GM23248 (cell line): ENCODE measurements at regions not wholly inside any gene's neighbourhood (a gene's known extent, or its start where the extent isn't known, plus 50 kb on each side); places are given as distances from the start of the nearest gene placed in this dataset.

Experiments used
- EZH2 ChIP-seq: fragments of 200-600 bp; sonication (generic); IDR thresholded peaks from 2 replicates; pipeline ENCODE4 v1.6.1; 2018; ENCODE audit warnings: antibody characterized with exemption, mild to moderate bottlenecking; ENCODE audit not compliant: insufficient read depth, poor library complexity, severe bottlenecking
- EZH2phosphoT487 ChIP-seq: fragments of 200-600 bp; sonication (generic); IDR thresholded peaks from 2 replicates; pipeline ENCODE4 v1.6.1; 2018; ENCODE audit warnings: antibody characterized with exemption, moderate library complexity, mild to moderate bottlenecking, low read depth; ENCODE audit not compliant: insufficient read depth

DNA sequence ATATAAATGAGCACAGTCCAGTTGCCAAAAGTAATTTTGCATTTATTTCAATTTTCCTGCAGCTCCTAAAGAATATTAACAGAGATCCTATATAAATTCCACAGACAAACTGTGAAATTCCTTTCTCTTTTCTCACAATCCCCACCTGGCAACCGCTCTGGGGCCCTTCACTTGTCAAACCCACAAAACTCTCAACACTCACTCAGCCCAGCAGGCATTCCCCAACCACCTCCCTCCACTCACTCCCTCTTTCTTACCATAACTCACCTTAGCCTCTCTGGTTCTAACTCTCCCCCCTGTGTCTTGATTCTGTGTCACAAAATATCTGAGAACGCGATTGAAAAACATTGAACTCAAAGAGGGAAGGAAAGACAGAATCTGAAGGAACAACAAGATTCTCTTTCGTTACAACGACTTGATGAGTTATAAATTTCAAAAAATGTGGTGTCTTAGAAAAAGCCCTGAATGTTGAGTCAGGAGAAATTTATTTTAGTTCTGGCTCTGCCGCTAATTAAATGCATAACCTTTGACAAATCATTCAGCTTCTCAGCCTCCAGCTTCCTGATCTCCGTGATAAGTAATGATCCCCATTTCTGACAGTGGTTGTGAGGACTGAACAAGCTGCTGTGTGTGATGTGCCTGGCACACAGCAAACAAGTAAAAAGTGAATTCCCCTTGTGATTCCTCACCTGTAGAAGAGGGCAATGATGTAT, 87.9 kb downstream of the UNC5CL start:
- TF ChIP-seq EZH2phosphoT487 (no peak; the same call in 1 of the 2 replicates), EZH2 (no peak)
